AG04449 (cell line): ENCODE measurements at regions not wholly inside any gene's neighbourhood (a gene's known extent, or its start where the extent isn't known, plus 50 kb on each side); places are given as distances from the start of the nearest gene placed in this dataset.

Source experiments
- CTCF ChIA-PET: fragments of 350-600 bp; formaldehyde crosslinking; extraction: SDS; loops from one replicate; lab custom pipeline; 2021; ENCODE audit warnings: antibody characterized with exemption; lab: Yijun Ruan, JAX
- POLR2A ChIA-PET: fragments of 400-600, 350-600 bp; formaldehyde crosslinking; extraction: SDS; loops from one replicate; lab custom pipeline; 2020; ENCODE audit warnings: antibody characterized with exemption, inconsistent platforms; lab: Yijun Ruan, JAX
- DNase-seq: peaks from one replicate; pipeline ENCODE4 v3.0.0-alpha.2; 2010; ENCODE audit warnings: low read depth, low spot score
- H3K4me3 ChIP-seq: 2 replicates; pipeline ENCODE4 v1.5.1; 2011; ENCODE audit warnings: low read depth, mild to moderate bottlenecking, control low read depth, low read length
- TF ChIP-seq, protein P1 (sequence below): IDR thresholded peaks from one replicate; pipeline ENCODE4 v1.5.1; 2011; ENCODE audit warnings: mild to moderate bottlenecking, moderate library complexity, low read length, control low read depth, inconsistent platforms; ENCODE audit not compliant: insufficient read depth; ENCODE audit errors: missing control alignments

DNA sequence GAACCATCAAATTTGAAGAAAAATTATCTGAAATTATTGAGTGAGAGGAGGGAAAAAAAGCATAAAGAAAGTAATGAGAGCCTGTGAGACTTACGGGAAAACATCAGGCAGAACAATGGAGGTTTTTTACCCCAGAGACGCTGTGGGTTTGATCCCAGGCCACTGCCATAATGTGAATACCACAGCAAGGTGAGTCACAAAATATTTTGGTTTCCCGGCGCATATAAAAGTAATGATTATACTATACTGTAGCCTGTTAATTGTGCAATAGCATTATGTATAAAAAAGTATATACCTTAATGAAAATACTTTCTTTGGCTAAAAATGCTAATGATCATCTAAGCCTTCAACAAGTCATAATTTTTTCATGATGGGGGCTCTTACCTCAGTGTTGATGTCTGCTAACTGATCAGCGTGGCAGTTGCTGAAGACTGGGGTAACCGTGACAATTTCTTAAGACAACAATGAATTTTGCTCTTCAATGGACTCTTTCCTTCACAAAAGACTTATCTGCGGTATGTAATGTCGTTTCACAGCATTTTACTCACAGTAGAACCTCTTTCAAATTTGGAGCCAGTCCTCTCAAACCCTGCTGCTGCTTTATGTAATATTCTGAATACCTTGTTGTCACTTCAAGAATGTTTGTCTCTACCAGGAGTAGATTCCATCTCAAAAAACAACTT is 97.0 kb upstream of the FAM20C start:
- ChIA-PET POLR2A (no interaction called here), CTCF (no interaction called here)
- TF ChIP-seq, protein P1, sequence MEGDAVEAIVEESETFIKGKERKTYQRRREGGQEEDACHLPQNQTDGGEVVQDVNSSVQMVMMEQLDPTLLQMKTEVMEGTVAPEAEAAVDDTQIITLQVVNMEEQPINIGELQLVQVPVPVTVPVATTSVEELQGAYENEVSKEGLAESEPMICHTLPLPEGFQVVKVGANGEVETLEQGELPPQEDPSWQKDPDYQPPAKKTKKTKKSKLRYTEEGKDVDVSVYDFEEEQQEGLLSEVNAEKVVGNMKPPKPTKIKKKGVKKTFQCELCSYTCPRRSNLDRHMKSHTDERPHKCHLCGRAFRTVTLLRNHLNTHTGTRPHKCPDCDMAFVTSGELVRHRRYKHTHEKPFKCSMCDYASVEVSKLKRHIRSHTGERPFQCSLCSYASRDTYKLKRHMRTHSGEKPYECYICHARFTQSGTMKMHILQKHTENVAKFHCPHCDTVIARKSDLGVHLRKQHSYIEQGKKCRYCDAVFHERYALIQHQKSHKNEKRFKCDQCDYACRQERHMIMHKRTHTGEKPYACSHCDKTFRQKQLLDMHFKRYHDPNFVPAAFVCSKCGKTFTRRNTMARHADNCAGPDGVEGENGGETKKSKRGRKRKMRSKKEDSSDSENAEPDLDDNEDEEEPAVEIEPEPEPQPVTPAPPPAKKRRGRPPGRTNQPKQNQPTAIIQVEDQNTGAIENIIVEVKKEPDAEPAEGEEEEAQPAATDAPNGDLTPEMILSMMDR = no peak
- DNase-seq = no peak
- H3K4me3 ChIP-seq = no peak overlapping the region

DNA sequence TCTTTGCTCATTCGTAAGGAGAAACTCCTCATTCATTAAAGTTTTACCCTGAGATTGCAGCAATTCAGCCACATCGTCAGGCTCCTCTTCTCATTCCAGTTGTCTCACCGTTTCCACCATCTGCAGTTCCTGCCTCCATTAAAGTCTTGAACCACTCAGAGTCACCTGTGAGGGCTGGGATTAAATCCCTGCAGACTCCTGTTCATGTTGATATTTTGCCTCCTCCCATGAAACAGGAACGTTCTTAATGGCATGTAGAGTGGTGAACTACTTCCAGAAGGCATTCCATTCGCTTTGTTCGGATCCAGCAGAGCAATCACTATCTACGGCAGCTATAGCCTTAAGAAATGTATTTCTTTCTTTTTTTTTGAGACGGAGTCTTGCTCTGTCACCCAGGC is 96.5 kb upstream of the FAM20C start:
- ChIA-PET POLR2A (no interaction called here), CTCF (no interaction called here)
- DNase-seq = no peak
- H3K4me3 ChIP-seq = no peak overlapping the region
- TF ChIP-seq, protein P1 = no peak

DNA sequence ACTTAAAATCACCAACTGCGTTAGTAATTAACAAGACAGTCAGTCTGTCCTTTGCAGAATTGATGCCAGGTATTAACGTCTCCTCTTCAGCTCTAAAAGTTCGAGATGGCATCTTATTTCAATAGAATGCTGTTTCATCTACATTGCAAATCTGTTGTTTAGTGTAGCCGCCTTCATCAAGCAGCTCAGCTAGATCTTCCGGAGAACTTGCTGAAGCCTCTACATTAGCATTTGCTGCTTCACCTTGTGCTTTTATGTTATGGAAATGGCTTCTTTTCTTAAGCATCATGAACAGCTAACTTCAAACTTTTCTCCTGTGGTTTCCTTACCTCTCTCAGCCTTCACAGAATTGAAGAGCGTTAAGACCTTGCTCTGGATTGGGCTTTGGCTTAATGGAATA is 95.5 kb upstream of the FAM20C start:
- DNase-seq = no peak
- ChIA-PET POLR2A (no interaction called here), CTCF (interaction anchor here (1.3 kb wide), 1 partner anchor 9 kb away, joined by 5 read pairs; no protein-coding TSS in a partner anchor)
- no peak overlapping the region for H3K4me3 ChIP-seq
- TF ChIP-seq, protein P1 = no peak

DNA sequence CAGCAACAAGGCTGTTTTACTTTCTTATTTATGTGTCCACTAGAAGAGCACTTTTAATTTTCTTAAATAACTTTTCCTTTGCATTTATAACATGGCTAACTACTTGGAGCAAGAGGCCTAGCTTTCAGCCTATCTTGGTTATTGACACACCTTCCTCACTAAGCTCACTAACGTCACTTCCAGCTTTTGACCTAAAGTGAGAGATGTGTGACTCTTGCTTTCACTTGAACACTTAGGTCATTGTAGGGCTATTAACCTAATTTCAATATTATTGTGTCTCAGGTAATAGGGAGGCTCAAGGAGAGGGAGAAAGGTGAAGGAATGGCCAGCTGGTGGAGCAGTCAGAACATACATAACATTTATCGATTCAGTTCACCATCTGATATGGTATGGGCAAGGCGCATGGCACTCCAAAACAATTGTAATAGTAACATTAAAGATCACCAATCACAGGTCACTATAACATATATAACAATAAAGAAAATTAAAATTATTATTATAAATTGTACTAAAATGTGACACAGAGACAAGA is 95.0 kb upstream of the FAM20C start:
- ChIA-PET CTCF (interaction anchor here (1.3 kb wide), 1 partner anchor 9 kb away, joined by 5 read pairs; no protein-coding TSS in a partner anchor), POLR2A (no interaction called here)
- DNase-seq = no peak
- H3K4me3 ChIP-seq = no peak overlapping the region
- TF ChIP-seq, protein P1 = no peak

DNA sequence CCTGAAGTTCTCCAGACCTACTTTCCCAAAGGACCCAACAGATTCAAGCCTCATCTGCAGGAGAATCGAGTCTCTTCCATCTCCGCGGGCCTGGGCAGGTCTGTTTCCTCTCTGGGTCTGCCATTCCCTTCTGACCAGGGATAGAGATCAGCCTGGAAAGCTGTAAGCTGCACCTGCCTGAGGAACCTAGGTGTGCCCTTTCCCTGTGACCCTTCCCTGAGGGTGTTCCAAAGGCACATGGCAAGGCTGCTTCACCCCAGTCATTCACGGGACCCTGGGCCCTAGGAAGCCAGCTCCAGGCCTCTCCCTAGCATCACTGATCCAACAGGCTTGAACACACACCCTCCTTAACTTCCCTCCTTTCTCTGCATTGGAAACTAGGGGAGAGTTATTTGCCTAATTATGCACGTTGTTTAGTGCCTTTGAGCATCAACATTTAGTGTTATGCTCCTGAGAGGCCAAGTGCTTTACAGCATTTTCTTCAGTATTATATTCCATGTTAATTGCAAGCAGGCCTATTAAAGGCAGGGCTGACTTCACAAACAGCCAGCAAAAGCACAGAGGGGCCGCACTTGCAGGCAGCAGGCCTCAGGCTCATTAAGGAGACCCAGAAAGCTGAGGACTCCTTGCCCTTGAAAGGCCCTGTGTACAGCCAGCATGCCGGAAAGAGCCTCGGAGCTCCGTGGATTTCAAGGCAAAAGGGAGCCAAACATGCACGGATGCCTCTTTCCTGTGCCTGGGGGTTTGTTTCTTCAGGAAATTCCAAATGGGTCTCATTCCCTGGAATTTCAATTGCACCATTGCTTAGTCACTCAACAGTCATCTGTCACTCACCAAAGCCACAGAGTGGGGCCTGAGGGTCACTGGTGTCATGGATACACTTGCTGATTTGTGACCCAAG is 91.0 kb upstream of the FAM20C start:
- POLR2A ChIA-PET = interaction anchor here (1.0 kb wide), 1 partner anchor 12 kb away, joined by 3 read pairs; no protein-coding TSS in a partner anchor
- CTCF ChIA-PET = interaction anchor here (1.7 kb wide), 1 partner anchor 8 kb away, joined by 3 read pairs; no protein-coding TSS in a partner anchor
- no peak for DNase-seq

More for the DNA sequence above, 91.0 kb upstream of the FAM20C start:
- no peak overlapping the region for H3K4me3 ChIP-seq
- TF ChIP-seq, protein P1 = no peak
